GM19324 (cell line): ENCODE measurements at regions not wholly inside any gene's neighbourhood (a gene's known extent, or its start where the extent isn't known, plus 50 kb on each side); places are given as distances from the start of the nearest gene placed in this dataset.

Experiments used
- ATAC-seq: cut with Tn5 transposase; IDR thresholded peaks from one replicate; pipeline ENCODE4 v1.9.1; 2021; ENCODE audit warnings: mild to moderate bottlenecking, moderate library complexity; ENCODE audit not compliant: unreplicated experiment, low FRiP score

DNA sequence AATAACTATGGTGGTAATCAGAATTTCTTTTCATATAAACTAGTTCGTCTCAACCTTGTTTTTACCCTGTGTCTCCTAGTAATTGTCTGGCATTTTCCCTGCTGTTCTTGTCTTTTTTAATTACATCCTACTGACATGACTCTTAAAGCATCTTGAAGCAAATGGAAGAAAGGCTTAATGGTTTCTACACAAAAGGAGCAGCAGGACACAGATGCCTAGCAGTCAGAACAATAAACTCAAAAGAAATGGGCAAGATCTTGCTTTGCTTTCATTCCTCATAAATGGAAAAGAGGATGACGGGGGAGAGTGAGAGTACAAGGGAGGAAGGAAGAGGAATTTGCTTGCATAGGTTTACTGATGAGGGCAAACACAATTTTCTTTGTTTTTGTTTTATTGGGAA, 293.2 kb upstream of the EMCN start:
- no peak for ATAC-seq

DNA sequence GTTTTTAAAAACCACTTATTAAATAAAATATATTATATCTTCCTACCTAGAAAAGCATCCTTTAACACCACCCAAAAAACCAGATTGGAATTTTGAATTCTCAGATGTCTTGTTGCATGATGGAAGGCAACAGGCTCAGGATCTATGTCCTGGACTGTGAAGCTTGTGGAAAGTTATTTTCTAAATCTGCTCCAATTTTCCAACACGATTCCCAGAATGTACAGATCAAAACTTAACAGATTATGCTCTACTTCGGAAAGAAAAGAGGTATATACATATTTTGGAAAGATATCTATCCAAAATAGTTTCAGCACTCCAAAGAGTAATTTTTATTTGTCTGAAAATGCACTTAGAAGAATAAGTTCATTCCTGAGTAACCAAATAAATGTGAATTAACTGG, 291.7 kb upstream of the EMCN start:
- ATAC-seq: no peak

DNA sequence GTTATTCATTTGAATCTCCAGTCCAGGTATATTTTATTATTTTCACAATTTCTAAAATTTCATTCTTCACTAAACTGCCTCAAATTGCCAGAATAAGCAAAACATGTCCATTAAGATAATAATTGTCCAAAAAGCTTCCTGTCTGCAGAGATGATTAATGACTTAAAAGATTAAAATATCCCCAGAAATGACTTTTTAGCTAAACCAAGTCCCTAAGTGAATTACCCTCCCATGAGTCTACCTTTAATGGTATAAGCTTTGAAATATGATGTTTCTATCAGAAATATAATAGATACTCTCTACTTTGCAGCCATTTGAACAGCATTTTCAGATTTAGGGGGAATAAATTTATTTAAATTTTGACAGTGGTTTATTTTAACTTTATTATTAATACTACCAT, 289.2 kb upstream of the EMCN start:
- ATAC-seq: no peak

DNA sequence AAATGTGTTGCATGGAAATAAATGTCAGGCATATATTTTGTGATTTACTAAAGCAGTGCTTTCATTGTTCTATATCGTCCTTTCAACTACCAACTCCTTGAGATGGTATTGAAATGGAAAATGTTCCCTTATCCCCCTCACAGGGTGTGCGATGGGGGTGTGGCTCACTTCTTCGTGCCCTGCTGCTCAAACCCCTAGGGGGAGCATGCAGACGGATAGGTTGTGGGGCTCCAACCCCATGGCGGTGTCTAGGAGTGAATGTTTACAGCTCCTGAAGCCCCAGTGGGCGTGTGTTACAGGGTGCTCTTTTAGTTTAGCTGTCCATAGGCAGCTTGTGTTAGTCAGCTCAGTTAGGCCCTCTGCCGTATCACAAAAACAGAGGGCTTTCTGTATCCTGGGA, 287.7 kb upstream of the EMCN start:
- no peak for ATAC-seq

DNA sequence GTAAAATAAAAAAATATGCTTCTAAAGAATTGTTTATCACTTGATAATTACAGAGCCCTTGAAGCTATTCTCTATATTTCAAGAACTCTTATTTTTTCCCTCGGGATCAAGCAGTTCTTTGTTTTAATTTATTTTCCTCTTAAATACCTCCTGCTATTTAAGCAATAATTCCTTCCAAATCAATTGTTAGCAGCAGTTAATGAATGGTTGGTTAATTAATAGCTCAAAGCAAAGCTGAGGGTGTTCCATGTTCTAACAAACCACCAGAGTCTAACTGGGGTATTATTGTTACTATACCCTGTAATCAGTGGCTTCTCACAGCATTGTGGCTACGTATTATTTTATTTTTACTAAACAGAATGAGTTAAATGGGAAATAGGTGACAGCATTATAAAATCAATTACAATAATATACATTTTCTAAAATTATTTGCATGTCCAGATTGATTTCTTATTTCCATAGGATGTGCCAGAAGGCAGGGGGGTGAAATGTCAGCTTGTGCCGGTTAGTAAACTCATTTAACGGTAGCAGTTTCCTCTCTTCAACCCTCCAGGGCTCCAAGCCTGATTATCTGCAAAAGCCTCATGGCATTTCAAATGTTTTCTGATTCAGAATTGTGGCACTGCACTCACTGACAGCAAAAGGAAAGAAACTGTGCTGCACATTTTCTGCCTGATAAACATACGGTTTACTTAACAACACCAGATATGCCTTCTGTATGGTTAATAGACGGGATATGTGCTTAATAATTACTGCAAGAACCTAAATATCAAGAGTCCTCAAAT, 286.9 kb upstream of the EMCN start:
- ATAC-seq: no peak

DNA sequence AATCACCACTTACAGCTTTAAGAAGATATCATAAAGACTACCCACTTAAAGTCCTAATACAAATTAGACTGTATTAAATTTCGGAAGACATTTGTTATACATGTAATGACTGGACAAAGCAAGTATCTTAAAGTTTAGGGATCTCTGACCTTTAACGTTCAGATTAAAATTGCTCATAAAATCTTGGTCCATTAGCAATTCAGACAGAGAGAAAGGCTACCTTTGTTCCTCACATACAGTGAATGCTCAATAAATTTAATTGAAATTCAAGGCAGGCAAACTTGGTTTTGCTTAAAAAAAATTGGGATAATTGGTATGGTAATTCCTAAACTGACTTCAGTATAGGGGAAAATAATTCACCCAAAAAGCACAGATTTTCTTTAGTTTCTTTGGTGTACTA, 285.9 kb upstream of the EMCN start:
- no peak for ATAC-seq

DNA sequence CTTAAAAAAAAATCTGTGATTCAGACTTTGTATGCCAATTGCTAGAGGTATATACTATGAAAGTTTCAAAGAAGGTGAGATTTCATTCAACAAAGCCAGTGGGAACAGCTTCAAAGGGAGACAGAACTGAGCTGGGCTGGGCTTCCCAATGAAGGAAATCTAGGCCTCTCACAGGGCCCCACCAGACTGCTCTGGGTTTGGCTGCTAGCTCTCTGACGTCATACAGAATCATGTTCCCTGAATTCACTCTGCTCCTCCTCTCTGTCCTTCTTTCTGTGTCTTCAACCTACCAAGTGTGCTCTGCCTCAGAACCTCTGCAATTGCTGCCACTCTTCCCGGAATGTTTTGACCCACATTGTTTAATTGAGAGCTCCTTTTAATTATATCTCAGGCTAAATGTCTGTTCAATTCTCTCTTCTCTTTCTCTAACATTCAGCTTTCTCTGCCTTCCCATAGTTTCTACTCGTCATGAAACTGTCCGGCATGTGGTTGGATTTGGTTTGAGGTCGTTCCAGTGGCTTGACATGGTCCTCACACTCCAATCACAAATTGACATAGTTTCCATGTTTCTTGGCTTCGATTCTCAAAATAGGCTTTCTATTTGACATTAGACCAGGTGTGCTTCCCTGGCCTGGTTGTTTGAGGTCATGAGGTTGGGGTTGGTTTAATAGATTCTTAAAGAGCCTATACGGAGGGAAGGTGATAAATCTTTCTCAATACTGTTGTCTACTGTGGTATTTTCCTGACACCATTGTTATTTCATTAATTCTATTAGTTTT, 282.1 kb upstream of the EMCN start:
- no peak for ATAC-seq

DNA sequence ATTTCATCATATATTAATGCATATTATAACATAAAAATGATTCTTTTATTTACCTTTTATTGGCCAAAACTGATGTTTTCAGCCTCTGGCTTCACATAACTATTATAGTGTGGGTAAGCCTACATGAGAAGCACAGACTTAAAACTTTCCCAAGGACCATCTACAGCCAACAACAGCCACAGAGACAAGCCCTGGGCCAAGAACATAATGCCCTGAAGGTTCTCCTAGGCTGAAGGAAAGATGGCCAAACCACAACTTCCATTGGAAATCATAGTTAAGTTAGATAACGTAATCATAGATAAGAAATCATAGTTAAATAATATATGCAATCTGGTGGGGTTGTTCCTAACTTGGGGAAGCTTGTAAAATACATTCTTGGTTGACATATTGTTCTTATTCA, 280.0 kb upstream of the EMCN start:
- no peak for ATAC-seq

DNA sequence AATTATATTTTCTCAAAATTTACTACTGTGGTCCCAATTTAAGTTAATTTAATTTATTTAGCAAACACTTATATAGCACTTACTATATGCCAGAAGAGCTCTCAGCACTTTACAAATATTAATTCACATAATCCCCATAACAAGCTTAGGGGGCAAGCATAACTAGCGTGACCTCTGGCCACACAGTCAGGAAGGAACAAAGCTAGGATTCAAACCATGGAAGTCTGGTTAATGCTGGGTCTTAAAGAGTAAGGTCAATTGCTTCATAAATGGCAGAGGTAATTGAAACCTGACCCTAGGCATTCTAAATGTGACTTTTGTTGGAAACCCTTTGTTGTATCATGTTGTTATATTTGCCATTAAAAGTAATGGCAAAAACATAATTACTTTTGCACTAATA, 279.5 kb upstream of the EMCN start:
- ATAC-seq: no peak

DNA sequence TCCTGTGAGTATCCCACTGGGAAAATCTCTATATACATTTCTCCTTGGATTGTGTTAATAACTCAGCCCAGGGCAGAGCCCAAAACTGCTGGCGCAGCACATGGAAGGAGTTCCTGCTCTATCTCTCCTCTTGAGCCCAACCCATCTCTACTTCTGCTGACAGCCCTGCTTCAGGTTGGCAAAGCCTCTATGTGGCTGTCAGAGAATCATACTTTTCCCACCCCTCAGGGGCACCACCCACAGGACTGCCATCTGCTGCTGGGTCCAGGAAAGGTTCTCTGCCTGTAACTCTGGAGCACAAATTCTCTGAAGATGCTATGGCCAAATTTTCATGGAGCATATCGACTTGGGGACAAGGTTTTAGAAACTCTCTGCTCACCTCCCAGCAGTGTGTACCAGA, 278.5 kb upstream of the EMCN start:
- no peak for ATAC-seq

DNA sequence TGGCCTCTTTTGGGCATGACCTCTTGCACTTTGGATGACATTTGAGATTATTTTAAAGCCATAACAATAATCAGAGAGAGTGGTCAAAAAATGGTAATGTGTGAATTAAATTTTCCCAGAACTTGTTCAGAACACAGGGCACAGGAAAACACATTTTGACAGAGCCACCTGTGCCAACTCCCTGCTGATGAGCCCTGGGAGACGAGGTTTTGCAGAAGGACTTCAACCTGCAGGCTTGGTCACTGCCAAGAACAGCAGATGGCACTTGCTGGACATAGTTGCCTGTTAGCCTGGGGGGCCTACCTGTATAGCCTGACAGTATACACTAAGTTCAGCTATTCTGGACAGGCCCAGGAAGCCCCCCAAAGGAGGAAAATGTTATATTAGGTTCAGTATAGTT, 277.8 kb upstream of the EMCN start:
- ATAC-seq: no peak

DNA sequence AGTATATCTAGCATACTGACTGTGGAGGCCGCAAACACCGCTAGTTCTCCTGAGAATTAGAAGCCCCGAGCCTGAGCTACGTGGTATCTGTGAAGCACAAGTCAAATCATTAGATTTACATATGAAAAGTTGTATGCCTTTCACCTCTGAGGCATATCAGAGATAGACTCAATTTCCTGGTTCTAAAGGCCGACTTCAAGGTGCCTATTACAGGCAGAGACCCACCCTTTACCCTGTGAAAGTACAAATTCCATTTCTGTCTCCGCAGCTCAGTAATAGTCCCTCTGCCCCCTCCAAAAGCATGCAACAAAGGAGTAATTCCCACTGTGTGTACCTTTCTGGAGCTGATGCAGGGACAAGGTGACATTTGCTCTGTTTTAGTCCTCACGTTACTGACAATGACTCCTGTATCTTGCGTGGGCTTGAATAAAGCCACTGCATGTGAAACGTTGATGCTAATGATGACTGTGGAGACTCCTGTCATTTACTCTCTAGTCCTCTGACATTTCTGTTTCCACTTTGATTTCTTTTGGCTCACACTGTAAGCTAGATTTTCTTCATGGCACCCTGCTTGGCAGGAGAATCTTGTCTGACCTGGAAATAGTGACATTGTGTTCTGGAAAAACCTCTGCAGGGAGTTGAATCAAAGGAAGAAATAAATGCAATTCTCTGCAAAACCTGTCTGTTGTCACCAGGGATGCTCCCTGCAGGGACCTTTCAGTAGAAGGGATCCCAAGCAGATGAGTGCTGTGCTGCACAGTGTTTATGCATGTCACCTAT, 273.2 kb upstream of the EMCN start:
- ATAC-seq: no peak

DNA sequence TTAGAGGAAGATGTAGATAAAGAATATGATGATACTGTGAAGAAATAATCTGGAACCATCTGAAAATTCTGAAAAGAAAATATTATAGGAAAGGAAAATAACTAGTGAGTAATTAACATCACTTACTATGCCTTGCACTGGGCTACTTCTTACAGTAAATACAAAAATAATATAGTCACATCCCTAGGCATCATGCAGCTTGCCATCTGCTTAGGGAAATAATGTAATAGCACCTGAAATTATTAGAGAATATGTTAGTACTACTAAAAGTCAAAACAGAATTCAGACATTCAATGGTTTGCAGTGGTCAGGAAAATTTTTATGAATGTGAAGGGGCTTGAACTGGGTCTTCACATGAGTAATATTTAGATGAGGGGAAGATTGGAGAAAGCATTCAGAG, 272.2 kb upstream of the EMCN start:
- ATAC-seq: no peak

DNA sequence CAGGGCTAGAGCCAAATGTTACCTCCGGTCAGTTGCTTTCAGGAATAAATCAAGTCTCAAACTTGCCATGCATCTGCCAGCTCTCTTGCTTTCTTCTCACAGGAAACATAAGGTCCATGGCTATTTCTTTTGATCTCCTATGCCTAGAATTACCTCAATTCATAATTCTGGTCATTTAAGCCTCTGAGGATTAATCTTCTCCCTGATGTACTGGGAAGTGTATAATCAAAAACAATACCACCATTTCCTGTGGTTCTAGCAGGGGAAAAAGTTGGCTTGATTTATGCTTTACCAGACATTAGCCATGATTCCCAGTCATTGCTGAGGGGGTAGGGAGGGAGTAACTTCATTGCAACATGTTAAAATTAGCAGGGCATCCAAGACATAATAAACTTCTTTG, 268.7 kb upstream of the EMCN start:
- ATAC-seq: no peak

DNA sequence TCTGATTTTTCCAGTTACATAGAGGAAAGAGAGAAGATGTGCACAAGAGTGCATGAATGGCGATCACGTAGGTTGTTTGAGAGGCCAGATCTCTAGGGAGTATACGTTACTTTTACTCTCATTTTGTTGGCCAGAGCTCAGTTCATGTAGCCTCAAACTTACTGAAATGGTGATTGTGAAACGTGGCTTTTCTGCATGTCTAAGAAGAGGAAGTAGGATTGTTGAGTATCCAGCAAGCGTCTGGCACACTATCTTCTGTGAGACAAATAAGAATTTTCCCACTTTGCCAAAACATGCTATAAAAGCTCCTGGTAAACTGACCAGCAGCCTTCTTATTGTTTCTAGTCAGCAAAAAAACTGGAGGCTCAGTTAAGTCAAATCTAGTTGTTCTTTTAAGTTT, 264.5 kb upstream of the EMCN start:
- no peak for ATAC-seq

DNA sequence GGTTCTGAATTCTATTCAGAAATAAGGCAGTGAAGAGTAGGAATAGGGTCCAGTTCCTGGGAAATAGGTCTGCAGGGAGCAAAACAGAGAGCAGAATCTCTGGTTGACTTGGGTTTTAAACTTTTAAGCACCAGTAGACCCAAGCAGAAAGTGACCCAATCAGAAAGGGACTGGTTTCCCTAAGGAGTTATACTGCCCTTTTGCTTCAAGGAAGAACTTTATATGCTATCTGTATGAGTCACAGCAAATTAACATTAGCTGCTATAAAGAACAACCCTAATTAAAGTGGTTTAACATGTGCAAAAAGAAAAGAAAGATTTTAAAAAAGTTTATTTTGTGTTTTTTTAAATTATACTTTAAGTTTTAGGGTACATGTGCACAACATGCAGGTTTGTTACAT, 263.6 kb upstream of the EMCN start:
- ATAC-seq: no peak

DNA sequence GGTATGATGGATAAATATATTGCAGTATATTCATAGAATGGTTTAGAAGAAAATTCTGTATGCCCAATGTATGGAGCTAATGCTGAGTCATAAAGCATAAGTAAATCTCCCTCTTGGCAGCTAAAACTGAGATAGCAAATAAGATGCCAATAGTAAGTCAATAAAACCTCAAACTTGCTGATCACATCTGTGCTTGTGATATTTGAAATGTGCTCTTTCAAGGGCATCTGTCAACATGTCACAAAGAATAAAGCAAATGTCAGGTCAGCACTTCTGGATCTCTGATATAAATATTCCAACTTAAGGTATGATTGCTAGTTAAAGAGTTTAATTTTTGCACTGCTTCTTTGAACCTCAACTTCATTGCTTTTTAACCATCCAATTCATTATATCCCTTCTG, 262.3 kb upstream of the EMCN start:
- no peak for ATAC-seq

DNA sequence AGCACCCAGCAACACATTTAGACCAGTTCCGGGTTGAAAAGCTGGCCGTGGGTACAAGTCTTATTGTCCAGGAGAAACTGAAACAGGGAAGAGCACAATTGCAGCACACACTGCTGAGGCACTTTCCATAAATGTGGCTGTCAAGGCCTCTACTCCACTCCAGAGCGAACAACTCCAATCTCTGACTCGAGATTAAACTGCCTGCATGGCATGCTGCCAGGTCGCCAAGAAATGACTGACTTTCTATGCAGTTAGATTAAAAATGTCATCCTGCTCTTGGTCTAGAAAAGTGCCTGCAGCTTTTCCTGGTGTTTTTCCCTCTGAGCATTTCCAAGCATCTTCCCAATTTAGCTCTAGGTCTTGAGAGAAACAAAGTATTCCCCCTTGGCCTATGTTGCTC, 260.6 kb upstream of the EMCN start:
- no peak for ATAC-seq

DNA sequence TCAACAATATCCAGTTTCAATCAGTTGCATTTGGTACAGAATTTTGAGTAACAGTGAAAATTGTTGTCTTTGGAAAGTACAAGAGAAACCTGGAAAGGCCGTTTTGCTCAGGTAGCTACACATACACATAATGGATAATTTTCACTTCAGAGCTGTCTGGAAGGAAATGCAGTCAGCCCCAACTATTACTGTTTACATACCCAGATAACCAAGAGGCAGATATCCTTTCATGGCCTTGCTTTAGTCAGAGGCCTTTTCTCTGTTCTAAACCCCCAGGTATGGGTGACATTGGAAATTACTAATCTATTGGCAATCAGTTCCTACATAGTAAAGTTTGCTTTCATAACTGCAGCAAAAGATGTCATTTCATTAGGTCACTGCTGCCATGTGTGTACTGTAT, 244.9 kb upstream of the EMCN start:
- ATAC-seq: no peak

DNA sequence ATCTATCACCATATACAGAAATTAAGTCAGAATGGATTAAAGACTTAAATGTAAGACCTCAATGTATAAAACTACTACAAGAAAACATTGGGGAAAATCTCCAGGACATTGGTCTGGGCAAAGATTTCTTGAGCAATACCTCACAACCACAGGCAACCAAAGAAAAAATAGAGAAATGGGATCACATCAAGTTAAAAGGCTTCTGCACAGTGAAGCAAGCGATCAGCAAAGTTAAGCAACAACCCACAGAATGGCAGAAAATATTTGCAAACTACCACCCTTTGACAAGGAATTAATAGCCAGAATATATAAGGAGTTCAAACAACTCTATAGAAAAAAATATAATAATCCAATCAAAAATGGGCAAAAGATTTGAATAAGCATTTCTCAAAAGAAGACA, 236.9 kb upstream of the EMCN start:
- no peak for ATAC-seq

DNA sequence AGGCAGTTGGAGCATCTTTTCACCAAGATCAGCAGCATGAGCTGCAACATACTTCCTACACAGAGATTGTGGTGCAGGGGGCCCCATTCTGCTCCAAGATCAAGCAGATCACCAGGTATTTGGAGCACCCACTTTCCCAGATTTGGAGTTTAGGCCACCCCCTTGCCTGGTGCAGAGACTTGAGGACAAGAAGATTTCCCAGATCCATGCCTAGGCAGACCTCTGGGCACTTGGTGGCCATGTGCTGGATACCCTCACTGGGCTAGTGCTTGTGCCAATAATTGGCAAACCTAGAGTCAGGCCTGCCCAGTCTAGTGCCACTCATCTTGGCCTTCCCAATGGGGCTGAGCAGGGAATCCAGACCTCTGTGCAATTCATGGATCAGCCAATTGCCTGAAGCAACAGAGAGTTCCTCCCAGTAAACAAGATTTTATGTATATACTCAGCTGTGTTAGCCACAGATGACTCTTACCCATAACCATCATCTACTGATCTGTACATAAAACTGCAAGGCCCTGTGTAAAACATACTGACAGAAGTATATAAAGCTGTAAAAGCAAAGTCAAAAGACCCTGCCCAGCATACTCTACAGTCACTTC, 228.4 kb upstream of the EMCN start:
- ATAC-seq: no peak
